Frontal cortex (tissue), 3 donors: ENCODE measurements at regions not wholly inside any gene's neighbourhood (a gene's known extent, or its start where the extent isn't known, plus 50 kb on each side); places are given as distances from the start of the nearest gene placed in this dataset.
"Not testable (repeated sequence)": the region's sequence is repeated elsewhere in the genome, so short reads cannot be mapped to it uniquely, and the experiment has no call there.

Source experiments
- DNase-seq, 2 donors: peaks; one replicate each; pipeline ENCODE4 v3.0.0; 2012; ENCODE audit warnings: low spot score in 2 of 2
- FAIRE-seq: peaks from 2 replicates; lab custom pipeline; 2012; peaks lifted over from hg19 to GRCh38; lab: Jason Lieb, UNC
- donor health status: control.
- donor health status: control.
- donor health status: control.

GRCh38 chrX:55981603-55982002 is 250.6 kb upstream of the KLF8 start:
- no peak for FAIRE-seq

DNA sequence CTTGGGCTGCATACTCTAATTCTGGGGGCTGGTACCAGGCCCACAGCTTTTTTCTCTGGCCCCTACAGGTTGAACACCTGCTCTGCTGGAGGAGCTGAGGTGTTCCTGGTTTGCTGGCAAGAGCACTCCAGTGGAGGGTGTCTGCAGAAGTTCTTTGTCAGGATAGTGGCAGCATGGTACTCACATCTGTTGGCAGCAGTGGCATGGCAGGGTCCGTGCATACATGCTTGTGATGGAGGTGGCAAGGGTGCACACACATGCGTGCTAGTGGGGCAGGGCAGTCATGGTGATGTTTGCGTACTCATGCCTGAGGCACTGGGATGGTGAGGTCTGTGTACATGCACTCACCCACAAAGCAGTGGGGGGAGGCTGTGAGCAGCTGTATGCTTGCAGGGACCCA is 235.5 kb upstream of the KLF8 start:
- DNase-seq (no peak), FAIRE-seq (no peak)

More at GRCh38 chrX:55981603-55982002, 250.6 kb upstream of the KLF8 start:
- DNase-seq: no peak

- no peak for FAIRE-seq
Observed at GRCh38 chrX:56000174-56000573, 232.0 kb upstream of the KLF8 start.

GRCh38 chrX:56000729-56001128 is 231.4 kb upstream of the KLF8 start:
- FAIRE-seq (no peak), DNase-seq (no peak)

More at GRCh38 chrX:56000174-56000573, 232.0 kb upstream of the KLF8 start:
- DNase-seq: no peak

- DNase-seq: no peak
- FAIRE-seq: no peak
Observed at GRCh38 chrX:56025872-56026571, 206.1 kb upstream of the KLF8 start.

DNA sequence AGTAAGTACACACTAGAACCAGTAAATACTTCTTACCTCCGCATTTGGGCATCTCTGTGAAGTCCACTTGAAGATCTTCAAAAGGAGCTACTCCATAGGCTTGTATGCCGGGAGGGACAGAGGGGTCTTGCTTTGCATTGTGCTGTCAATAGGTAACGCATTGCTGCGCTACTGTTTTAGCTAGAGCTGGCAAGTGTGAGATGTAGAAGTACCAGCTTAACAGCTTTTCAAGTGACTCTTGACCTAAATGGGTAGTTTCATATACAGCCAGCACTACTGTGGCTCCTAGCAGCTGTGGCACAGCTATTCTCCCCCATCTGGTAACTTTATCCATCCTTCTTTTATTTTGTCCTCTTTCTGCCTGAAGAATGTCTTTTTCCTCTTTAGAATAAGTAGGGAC is 205.3 kb upstream of the KLF8 start:
- FAIRE-seq (no peak), DNase-seq (no peak)

DNA sequence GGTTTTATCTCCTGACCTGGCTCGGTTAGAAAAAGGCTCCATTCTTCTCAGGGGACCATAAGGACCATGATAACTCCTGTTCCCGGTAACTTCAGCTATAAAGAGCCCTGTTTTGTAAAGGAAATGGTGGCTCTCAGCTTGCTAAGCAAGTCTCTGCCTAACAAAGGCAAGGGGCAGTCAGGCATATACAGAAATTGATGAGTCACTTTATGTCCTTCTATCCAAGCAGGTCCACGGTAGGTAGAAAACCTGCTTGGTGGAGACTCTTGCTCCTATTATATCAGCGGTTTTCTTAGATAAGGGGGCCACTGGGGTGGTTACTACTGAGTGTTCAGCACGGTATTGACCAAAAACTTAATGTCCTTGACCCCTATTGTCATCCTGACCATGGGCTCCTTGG is 203.0 kb upstream of the KLF8 start:
- DNase-seq (no peak), FAIRE-seq (no peak)

DNA sequence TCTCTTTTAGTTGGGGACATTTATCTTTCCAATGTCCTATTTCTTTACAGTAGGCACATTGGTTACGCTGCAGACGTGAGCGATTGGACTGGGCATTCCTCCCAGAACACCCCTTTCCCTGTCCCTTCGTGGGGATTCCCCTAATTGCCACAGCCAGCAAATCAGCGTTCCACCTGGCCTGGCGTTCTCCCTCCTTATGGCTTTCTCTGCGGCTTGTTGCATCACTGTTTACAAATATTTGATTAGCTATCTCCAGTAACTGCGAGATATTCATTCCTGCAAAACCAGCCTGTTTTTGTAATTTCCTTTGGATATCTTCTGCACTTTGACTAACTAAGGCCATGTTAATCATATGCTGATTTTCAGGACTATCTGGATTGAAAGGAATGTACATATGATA is 202.5 kb upstream of the KLF8 start:
- DNase-seq: no peak
- no peak for FAIRE-seq

- no peak for FAIRE-seq
- no peak for DNase-seq
Observed at GRCh38 chrX:56031409-56031808, 200.7 kb upstream of the KLF8 start.

DNA sequence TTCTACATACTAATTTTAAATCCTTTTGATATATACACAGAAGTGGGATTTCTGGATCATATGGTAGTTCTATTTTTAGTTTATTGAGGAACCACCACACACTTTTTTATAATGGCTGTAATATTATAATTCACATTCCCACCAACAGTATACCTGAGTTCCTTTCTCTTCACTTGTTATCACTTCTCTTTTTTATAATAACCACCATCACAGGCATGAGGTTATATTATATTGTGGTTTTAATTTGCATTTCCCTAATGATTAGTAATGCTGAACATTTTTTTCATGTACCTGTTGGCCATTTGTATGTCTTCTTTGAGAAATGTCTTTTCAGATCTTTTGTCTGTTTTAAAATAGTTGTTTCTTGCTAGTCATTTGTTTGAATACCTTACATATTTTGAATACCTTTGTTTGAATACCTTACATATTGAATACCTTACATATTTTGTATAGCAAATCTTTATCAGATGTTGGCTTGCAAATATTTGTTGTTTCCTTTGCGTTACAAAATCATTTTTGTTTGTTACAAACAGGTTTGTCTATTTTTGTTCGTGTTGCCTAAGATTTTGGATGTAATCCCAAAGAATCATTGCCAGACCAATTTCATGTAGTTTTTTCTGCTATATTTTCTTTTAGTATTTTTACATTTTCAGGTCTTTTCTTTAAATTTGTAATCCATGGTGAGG is 198.5 kb upstream of the KLF8 start:
- DNase-seq (no peak), FAIRE-seq (no peak)

GRCh38 chrX:56052673-56053330 is 179.4 kb upstream of the KLF8 start:
- not testable (repeated sequence) for DNase-seq

DNA sequence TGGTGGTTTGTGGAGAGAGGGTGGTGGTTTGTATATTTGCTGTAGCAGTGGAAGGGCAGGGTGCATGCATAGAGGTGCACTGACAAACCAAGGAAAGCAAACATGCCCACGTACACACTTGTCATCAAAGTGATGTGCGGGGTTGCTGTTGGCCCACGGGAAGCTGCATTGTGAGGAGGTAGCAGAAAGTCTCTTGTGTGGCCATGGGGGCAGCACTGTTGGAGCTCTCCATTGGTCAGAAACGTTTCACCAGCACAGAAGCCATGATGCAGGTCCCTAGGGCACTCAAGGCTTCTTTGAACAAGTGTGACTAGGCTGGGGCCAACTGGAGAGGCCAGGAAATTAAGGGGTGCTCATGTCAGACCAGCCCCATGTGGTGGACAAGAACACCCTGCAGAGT is 174.8 kb upstream of the KLF8 start:
- no peak for DNase-seq
- FAIRE-seq: no peak

More at GRCh38 chrX:56052673-56053330, 179.4 kb upstream of the KLF8 start:
- not testable (repeated sequence) for FAIRE-seq

GRCh38 chrX:56066016-56066415 is 166.1 kb upstream of the KLF8 start:
- no peak for FAIRE-seq
- DNase-seq: no peak

- FAIRE-seq (no peak), DNase-seq (no peak)
Observed at GRCh38 chrX:56068274-56068758, 163.8 kb upstream of the KLF8 start.

DNA sequence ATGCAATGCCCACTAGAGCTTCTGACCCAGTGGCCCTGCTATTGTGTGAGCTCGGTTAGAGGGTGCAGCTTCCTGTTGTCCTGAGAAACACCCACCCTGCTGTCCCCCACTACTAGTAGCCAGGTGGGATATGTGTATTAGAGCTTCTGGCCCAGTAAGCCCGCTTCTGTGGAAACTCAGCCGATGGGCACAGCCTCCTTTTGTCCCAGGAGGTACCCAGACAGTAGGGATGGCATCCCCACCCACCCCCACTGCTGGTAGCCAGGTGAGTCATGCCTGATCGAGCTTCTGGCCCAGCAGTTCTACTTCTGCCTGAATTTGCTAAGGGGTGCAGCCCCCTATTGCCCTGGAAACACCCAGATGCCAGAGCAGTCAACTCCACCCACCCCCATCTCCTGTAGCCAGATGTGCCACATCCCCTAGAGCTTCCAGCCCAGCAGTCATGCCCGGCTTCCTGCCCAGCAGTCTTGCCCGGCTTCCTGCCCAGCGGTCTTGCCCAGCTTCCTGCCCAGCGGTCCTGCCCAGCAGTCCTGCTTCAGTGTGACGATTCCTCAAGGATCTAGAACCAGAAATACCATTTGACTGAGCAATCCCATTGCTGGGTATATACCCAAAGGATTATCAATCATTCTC is 162.7 kb upstream of the KLF8 start:
- FAIRE-seq: no peak
- no peak for DNase-seq

DNA sequence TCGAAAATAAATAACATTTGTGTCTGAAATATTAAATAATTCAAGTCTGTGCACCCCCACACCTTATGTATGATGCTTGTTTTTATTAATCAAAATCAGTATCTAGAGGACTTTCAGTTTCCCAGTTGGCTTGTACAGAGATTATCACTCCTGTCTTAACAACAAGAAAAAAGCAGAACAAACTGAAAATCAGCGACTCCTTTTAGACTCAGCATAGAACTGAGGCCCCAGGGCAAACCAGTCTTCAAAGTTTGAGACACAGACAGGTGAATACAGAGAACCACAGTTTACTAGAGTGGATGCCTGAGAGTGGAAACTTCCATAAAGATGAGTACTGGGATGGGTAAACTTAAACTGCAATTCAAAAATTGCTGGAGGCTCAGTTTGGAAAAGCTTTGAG is 142.8 kb upstream of the KLF8 start:
- FAIRE-seq: no peak
- no peak for DNase-seq

GRCh38 chrX:56099271-56099670 is 132.9 kb upstream of the KLF8 start:
- no peak for FAIRE-seq
- DNase-seq: no peak

- FAIRE-seq: no peak
- DNase-seq: no peak
Observed at GRCh38 chrX:56107320-56107719, 124.8 kb upstream of the KLF8 start.

GRCh38 chrX:56113785-56114436 is 118.2 kb upstream of the KLF8 start:
- FAIRE-seq (no peak), DNase-seq (no peak)

DNA sequence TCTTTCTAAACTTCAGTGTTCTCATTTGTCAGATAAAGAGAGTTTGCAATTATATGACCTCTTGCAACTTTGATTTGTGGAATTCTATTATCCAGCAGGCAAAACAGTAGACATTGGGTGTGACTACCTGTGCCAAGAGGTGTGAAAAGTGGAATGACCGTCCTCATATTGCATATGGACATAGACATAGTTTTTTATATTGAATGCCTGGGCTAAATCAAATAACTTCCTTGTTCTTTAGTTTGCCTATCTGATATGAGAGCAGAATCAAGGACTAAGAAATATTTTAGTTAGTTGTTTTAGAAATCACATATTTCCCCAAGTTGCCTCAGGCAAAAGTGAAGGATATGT is 117.7 kb upstream of the KLF8 start:
- no peak for DNase-seq
- FAIRE-seq: no peak
